HG03159 (cell line): ENCODE measurements at regions not wholly inside any gene's neighbourhood (a gene's known extent, or its start where the extent isn't known, plus 50 kb on each side); places are given as distances from the start of the nearest gene placed in this dataset.

ENCODE experiments used
- ATAC-seq: cut with Tn5 transposase; IDR thresholded peaks from one replicate; pipeline ENCODE4 v1.9.1; 2021; ENCODE audit warnings: mild to moderate bottlenecking, moderate library complexity; ENCODE audit not compliant: unreplicated experiment

GRCh38 chr4:112845386-112845785 lies 204.1 kb upstream of the ANK2 start:
- no peak for ATAC-seq

GRCh38 chr4:112847045-112847444 lies 202.4 kb upstream of the ANK2 start:
- no peak for ATAC-seq

- no peak for ATAC-seq
Measured at GRCh38 chr4:112847781-112848180, 201.7 kb upstream of the ANK2 start.

GRCh38 chr4:112848911-112849310 lies 200.5 kb upstream of the ANK2 start:
- no peak for ATAC-seq

- no peak for ATAC-seq
Measured at GRCh38 chr4:112852601-112853000, 196.9 kb upstream of the ANK2 start.

- no peak for ATAC-seq
Measured at GRCh38 chr4:112853662-112854256, 195.7 kb upstream of the ANK2 start.

- no peak for ATAC-seq
Measured at GRCh38 chr4:112854420-112854819, 195.0 kb upstream of the ANK2 start.

GRCh38 chr4:112855058-112855457 lies 194.4 kb upstream of the ANK2 start:
- no peak for ATAC-seq

- ATAC-seq = no peak
Measured at GRCh38 chr4:112857461-112857860, 192.0 kb upstream of the ANK2 start.

GRCh38 chr4:112858751-112859150 lies 190.7 kb upstream of the ANK2 start:
- ATAC-seq = no peak

- ATAC-seq = no peak
Measured at GRCh38 chr4:112859456-112860184, 189.8 kb upstream of the ANK2 start.

- no peak for ATAC-seq
Measured at GRCh38 chr4:112860830-112861690, 188.4 kb upstream of the ANK2 start.

GRCh38 chr4:112861691-112862674 lies 187.5 kb upstream of the ANK2 start:
- ATAC-seq = no peak

GRCh38 chr4:112865443-112865842 lies 184.0 kb upstream of the ANK2 start:
- no peak for ATAC-seq

GRCh38 chr4:112876316-112876715 lies 173.1 kb upstream of the ANK2 start:
- ATAC-seq = no peak

GRCh38 chr4:112881842-112882241 lies 167.6 kb upstream of the ANK2 start:
- no peak for ATAC-seq

GRCh38 chr4:112882286-112882685 lies 167.2 kb upstream of the ANK2 start:
- ATAC-seq = no peak

- no peak for ATAC-seq
Measured at GRCh38 chr4:112884406-112884805, 165.0 kb upstream of the ANK2 start.

GRCh38 chr4:112885897-112886296 lies 163.6 kb upstream of the ANK2 start:
- no peak for ATAC-seq

GRCh38 chr4:112888622-112889021 lies 160.8 kb upstream of the ANK2 start:
- no peak for ATAC-seq

GRCh38 chr4:112889199-112889598 lies 160.3 kb upstream of the ANK2 start:
- ATAC-seq = no peak
